ENCODE measurements at regions not wholly inside any gene's neighbourhood (a gene's known extent, or its start where the extent isn't known, plus 50 kb on each side); places are given as distances from the start of the nearest gene placed in this dataset.

DNA sequence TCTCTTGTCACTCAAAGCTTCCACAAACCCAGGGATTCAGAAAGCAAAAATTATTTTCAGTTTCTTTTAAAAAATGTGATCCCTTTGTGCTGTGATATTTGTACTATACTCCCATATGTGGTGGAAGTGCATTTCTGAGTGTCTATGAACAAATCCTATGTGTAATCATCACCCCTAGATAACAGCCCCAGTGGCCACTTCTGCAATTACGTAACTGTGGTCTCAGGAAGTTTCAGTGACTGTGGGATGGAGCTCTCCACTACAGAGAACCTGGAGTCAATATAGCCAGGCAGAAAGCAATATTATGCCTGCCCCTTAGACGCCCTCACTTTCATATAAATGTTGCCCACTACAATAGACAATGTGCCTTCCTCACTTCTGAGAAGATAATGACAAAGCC, 1101.7 kb upstream of the GHITM start:
- DNase-seq (ENCODE audit: low spot score), result no peak

DNA sequence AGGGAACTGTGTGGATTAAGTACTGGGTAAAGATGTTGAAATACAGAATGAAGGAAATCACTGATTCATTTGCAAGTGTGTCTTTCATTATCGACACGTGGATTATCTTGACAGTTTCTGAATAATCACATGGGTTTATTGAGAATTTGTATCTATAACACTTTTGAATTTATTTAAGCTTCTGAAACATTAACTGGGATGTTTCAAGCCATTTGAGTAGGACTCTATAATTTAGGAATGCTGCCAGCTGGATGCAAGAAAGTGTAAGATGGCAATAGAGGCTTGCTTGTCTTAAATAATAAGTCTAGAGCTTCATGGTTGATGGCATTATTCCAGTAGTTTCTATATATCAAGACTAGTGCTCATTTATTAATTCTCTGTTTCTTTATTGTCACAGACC, 1100.7 kb upstream of the GHITM start:
- DNase-seq (ENCODE audit: low spot score), result no peak

DNA sequence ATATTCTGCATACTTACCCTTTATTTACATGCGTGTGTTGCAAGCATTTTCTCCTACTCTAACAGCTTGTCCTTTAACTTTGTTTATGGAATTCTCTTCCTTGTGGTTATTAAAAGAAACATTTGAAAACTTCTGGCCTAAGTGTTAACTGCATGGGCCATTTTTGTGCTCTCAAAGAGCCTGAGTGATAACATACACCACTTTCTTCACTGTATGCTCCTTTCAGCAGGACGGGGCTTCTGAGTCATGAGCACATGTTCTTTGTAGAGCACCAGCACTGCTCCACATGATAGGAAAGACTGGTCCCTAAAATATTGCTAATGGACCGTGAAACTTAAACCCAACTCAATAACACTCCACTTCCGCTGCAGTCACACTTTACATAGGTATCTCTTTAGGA, 1093.6 kb upstream of the GHITM start:
- DNase-seq (ENCODE audit: low spot score), result no peak

DNA sequence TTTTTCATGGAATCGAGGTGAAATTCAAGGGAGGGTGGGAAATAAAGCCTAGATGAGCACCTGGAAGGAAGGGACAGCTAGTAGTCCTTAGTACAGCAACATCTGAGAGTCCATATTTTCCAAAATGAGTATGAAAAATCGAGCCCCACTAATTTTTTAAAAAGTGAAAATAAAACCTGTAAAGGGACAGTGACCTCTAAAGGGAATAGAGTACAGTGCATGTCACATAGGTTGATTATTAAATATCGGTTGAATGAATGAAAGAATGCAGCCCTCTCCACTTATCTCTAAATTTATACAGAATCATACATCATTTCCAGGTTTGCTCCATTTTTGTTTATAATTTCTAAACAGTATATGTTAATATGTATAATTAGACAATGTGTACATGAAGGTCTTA, 1088.5 kb upstream of the GHITM start:
- no peak for DNase-seq (ENCODE audit: low spot score)

DNA sequence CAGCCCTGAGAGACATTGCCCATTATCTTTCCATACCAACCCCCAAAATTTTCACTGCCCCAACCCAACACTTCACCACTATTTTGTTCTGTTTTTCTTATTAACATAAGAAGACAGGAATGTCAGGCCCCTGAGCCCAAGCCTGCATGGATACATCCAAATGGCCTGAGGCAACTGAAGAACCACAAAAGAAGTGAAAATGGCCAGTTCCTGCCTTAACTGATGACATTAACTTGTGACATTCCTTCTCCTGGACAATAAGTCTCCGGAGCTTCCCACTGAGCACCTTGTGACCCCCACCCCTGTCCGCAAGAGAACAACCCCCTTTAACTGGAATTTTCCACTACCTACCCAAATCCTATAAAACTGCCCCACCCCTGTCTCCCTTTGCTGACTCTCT, 1076.4 kb upstream of the GHITM start:
- no peak for DNase-seq (ENCODE audit: low spot score)

DNA sequence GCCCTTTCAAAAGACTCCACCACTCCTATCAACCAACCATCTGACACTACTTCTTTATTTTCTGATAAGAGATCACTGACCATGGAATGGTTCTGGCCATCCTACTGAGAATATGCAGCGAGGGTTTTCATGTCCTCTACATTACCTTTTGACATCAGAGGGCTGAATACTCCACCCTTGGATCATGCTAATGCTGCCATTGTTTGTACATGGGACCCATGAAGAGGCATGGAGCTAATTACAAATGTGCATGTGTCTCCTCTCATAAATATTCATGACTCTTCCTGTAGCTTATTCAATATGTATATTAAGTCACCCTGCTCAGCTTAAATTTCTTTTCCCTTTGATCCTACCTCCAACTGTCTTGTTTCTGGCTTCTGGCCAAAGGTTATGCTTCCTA, 1065.8 kb upstream of the GHITM start:
- DNase-seq (ENCODE audit: low spot score), result no peak

DNA sequence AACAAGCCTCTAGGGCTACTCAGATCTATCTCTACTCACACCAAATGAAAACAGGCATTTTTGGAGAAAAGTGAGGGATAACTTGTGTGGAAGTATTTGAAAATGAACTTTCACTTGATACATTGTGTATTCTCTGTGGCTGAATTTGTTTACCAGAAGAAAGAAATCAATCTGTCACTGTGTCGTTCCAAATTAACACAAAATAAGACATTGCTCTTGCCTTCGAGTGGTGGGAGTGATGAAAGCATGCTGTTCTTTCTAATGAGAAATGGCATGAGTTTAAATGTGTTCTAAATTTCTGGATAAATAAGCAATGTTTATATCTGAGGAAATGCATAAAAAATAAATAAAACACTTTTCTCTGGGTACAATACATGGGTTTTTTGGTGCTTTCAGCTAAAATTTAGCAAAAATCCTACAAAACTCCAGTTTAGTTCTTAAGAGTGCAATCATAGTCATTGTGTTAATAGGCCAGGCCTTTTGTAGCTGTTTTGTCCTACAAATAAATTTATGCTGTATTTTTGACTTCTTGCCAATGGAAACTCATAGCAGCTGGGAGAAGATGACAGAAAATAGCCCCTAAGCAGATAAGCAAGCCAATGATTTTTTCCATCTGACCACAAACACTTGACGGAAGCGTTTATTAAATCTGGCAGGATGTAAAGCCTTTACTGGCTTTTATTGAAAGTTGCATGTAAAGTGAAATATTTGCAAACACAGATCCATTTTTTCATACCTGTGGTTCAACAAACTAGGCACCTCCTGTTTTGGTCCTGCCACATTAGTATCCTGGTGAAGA, 1064.1 kb upstream of the GHITM start:
- no peak for DNase-seq (ENCODE audit: low spot score)

DNA sequence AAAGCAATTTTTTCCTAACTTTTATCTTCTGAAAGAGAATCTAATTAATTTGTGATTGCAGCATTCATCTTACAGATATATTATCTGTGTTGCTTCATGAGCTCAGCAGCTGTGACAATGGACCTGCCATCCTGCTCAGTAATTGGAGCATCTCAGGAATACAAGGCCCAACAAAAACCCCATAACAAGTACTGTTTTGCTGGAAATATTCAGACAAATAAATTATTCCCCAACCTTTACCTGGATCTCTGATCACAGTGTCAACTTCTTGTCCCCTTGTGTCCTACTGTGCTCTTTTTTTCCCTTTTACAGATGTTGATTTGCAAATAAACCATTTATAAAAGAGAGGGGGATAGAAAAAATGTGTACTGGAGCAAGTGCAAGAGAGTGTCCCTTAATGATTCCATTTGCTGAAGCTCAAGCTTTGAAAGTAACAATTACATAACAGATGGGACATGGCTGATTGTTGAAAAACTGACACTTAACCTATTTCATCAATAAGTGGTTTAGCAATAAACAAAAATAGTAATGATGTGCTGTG, 1063.4 kb upstream of the GHITM start:
- DNase-seq (ENCODE audit: low spot score), result no peak

DNA sequence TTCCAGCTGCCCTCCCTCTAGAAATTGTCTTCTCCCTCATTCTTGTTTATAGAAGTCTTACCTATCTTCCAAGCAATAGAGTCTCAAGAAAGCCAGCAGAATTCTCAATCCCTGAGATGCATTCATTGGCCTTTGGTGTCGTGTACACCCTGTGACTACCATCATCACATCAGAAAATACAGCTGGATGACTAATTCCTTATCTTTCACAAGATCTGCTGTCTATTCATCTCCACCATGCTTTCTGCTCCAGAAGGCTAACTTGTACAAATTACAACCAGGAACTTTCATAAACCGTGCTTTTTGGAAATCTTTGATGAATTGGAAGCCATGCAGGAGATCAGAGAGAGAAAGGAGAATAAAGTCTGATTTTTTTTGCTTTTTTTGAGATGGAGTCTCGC, 1062.9 kb upstream of the GHITM start:
- no peak for DNase-seq (ENCODE audit: low spot score)

DNA sequence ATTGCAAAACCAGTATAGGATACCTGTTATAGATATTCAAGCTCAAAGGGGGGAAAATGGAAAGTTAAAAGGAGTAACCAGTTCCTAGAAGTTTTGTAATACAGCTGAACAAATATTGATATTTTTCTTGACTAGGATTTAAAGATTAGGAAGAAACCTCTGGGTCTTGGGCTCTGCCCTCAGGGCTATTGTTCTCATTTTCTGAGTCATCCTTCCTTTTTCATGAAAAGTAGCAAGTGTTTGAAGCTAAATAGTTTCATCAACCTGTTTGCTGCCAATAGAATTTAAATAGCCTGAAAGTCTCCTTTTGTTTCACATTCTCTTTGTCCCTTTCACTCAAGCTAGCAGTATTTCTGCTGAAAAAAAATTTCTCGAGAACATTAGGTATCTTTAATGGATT, 1061.1 kb upstream of the GHITM start:
- no peak for DNase-seq (ENCODE audit: low spot score)

DNA sequence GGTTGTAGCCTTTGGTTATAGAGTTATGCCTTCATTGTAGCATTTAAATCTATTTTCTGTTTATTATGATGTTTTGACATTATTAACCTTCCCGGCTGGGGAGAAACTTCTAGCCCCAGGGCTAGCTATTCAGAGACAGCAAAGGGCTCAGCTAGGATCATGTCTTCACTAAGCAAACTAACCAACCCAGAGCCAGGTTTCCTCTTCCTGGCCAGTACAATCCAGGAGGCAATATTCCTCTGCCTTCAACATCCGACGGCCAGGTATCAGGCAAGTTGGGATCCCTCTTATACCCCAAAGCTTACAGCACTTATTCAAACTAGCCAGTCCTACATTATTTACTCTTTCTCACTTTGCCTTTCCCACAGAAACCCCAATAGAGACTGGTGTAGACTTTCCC, 1060.7 kb upstream of the GHITM start:
- no peak for DNase-seq (ENCODE audit: low spot score)

DNA sequence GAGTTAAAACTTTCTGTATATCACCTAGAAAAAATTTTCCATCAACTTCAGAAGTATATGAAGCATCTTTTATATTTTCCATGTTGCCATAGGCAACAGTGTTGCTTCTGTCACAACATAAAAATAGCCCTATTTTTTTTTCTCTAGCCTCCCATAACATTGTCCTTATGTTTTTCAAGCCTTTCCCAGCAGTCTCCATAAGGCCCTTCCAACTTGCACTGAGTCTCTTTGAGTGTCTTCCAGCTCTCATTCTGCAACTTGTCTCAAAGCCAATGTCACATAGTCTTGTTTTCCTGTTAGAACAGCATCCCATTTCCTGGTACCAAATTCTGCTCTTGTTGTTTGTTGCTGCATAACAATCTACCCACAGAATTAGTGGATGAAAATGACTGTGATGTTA, 1055.5 kb upstream of the GHITM start:
- DNase-seq (ENCODE audit: low spot score), result no peak

DNA sequence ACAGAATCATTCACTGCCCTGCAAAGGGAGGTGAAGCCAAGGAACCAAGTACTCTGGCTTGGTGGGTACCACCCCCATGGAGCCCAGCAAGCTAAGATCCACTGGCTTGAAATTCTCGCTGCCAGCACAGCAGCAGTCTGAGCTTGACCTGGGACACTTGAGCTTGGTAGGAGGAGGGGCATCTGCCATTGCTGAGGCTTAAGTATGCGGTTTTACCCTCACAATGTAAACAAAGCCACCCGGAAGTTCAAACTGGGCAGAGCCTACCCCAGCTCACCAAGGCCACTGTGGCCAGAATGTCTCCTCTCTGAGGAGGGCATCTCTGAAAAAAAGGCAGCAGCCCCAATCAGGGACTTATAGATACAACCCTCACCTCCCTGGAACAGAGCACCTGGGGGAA, 1050.0 kb upstream of the GHITM start:
- no peak for DNase-seq (ENCODE audit: low spot score)

DNA sequence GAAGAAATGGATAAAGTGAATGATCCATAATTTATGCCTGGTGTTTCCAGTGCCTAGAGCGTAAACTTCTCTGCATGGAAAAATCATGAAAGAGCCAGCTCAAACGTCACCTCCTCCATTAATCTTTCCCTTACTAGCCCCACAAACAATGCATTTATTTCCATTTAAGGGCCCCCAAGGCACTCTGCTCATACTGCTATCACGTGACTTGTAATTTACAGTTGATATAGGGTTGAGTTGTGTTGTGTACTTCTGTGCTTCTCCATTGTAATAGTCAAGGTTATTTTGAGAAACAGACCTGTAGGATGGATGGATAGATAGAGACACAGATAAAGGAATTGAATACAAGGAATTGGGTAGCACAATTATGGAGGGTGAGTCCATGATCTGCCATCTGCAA, 1034.7 kb upstream of the GHITM start:
- DNase-seq (ENCODE audit: low spot score), result no peak

DNA sequence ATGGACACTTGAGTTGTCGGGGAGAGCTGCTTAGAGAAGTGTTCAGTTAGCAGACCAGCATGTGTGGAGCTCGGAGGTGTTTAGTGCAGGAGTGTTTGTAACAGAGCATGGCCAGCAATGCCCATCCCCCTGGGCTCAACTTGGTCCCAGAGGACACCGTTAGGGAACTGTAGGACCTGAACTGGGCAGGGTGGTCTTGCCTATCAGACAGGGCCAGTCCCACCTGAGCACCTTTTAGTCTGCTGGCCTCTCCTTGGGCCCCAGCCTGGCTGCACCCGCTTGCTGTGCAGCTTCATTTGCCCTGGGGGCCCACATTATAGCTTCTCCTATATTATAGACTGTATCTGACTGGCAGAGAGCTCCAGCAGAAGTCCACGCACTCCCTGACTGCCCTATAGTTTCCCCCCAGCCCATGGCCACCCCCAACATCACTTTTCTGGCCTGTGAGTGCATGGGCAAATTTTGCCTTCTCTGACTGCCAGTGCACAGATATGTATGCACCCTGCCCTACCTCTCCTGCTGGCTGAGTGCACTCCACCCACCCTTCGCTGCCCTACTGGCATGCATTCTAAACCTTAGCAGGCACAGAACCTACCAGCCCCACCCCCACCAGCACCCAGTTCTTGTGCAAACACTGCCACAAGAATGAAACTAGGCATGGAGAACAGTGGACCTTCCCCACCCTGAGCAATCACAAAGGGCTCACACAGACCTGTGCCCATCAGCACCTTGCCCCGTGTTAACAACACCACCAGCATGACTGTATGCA, 1030.6 kb upstream of the GHITM start:
- DNase-seq (ENCODE audit: low spot score), result no peak

DNA sequence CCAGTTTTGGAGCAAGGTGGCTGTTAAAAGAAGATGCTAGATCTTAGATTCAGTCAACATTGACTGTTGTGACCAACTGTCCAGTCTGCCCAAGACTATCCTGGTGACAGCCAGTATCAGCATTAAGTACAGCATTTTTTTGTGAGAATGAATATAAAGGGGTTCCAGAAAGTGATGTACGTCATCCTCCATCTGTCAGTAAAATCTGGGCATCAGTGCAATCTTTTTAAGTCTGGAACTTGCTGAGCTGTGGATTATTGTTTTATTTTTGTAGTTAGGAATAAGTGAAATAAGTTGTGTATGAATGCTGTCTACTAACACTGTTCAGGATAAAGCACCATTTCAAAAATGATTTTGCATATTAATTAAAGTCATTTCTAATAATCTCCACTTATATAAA, 1020.0 kb upstream of the GHITM start:
- no peak for DNase-seq (ENCODE audit: low spot score)

DNA sequence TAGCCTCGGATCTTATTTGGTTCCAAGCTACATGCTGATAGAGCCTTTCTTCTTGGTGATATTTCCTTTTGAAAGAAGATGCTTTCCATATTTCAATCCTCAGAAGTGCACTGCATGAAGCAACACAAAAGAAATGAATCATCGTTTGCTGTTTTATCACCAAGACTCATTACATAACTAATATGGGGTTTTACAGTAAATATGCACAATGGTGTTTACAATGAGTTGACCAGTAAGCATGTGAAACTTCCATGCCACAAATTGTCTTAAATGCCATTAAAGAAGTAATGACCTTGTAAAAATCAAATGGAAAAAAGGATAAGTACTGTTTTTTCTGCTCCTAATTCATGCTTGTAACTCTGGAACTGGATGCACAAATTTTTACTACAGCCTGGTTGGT, 1017.0 kb upstream of the GHITM start:
- DNase-seq (ENCODE audit: low spot score), result no peak

DNA sequence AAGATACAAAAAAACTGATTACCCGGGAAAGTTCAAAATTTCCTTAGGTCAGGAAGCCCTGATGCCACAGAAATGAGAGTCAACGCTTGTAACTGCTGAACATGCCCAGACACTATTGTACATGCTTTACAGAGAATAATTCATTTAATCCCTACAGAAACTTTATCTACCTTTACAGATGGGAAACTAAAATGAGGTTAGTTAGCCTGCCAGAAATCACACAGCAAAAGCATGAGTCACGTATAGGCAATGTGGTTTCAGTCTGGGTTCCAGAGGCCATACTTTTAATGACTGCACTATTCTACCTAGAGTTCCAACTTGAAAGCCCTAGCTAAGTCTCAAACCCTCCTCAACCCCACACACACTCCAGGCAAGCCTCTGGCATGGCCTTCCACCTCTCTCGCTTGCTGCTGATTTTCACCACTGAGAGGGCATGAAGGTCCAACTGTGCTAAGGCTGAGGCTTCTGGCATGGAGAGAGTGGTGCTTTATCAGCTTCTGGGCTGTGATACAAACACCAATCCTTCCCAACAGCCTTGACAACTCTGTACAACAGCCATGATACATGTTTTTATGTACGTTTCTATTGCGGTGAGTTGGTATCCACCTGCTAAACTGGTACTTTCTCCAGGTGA, 1011.2 kb upstream of the GHITM start:
- no peak for DNase-seq (ENCODE audit: low spot score)

DNA sequence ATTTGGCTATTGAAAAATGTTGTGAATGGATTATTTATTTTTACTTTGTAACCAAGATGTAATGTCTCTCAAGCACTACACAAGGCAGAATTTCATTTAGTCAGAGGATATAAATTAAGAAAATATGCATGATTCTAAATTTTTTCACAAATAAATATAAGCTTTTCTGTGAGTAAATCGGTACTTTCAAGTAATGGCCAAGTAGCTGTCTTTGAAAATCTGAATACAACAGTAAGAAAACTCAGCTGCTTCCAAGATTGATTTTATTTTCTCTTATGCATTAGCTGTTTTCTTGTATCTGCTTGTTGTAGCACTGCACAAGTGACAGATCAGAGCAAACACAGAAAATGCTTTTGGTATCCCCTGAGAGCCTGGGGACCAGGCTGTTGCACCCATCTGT, 998.5 kb upstream of the GHITM start:
- DNase-seq (ENCODE audit: low spot score), result no peak

DNA sequence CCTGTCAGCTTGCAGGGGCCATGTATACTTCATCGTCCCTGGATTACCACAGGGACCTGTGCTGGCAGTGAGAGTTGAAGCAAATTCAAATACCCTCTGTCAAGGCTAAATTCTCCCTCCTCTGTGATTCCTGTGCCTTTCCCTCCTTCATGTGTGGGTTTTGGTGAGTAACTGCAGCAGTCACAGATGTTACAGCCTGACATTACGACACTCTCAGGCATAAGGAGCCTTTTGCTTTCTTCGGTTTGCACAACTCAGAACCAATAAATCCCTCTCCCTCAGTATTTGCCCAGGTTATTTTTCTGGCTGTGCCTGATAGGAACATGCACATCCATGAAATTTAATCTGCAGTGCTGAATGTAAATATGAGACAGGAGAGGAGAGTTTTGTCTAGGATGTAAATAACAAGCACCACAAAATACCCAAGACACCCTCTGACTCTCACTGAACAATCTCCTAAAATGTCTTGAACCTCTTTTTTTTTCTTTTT, 997.2 kb upstream of the GHITM start:
- no peak for DNase-seq (ENCODE audit: low spot score)

DNA sequence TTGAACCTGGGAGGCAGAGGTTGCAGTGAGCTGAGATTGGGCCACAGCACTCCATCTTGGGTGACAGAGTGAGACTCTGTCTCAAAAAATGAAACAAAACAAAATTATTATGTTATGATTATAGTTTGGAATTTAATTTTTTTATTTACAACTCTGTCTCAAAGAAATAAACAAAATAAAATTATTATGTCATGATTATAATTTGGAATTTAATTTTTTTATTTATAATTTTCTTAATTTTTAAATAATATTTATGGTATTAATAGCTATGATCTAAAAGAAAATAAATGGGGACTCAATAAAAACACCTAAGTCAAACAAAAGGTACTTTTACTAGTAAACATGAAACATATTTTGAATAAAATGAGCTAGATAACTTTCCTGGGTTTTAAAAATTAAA, 994.8 kb upstream of the GHITM start:
- no peak for DNase-seq (ENCODE audit: low spot score)

DNA sequence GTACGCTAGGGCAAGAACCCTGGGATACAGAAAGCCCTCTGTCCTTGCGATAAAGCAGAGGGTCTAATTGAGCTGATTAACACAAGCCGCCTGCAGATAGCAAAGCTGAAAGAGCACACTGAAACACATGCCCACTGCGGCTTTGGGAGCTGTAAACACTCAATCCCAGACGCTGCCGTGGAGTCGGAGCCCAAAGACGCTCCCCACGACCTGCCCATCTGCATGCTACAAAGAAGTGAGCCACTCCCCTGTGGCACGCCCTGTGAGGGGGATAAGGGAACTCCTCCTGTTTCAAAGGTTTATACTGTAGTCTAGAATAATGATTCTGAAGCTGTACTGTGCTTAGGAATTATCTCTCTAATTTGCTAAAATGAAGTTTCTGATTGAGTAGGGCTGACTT, 985.6 kb upstream of the GHITM start:
- DNase-seq (ENCODE audit: low spot score), result no peak

DNA sequence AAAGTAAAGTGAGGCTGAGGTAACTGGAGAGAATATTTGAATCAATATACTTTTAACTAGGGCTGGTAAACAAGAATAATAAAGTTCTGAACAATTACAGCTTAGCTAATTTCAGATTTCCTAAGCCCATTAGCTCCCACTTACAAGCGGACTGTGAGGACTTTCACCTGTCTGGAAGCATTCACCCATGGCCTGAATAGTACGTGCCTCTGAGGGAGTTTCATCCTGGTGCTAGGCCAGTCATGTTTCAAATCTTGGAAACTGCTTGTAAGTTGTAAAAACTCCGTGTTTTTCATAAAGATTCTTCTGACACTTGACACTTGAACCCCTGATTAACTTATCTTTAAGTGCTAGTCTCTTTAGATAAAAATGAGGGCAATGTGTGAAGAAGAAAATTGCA, 975.2 kb upstream of the GHITM start:
- no peak for DNase-seq (ENCODE audit: low spot score)
